ENCODE measurements at regions not wholly inside any gene's neighbourhood (a gene's known extent, or its start where the extent isn't known, plus 50 kb on each side); places are given as distances from the start of the nearest gene placed in this dataset.

GRCh38 chr3:104750581-104750980 lies 616.1 kb upstream of the ALCAM start:
- TF ChIP-seq CTCF (IDR thresholded peaks at IDR 0.05) (no peak), POLR2A (IDR thresholded peaks at IDR 0.05) (no peak)
